Muscle of back (tissue), 3 donors: ENCODE measurements at regions not wholly inside any gene's neighbourhood (a gene's known extent, or its start where the extent isn't known, plus 50 kb on each side); places are given as distances from the start of the nearest gene placed in this dataset.
"Not testable (repeated sequence)": the region's sequence is repeated elsewhere in the genome, so short reads cannot be mapped to it uniquely, and the experiment has no call there.

ENCODE experiments used
- DNase-seq, 3 donors: peaks; one replicate each; pipeline versions ENCODE4 v3.0.0 to v3.0.0-alpha.2; 2013

GRCh38 chrX:40373641-40374040, 207.1 kb upstream of the ATP6AP2 start:
- no peak for DNase-seq

GRCh38 chrX:40373025-40373424, 207.7 kb upstream of the ATP6AP2 start:
- no peak for DNase-seq

- no peak for DNase-seq
These were observed 209.4 kb upstream of the ATP6AP2 start for GRCh38 chrX:40371376-40371775.

GRCh38 chrX:40368611-40369061, 212.1 kb upstream of the ATP6AP2 start:
- no peak for DNase-seq

GRCh38 chrX:40366661-40367060, 214.1 kb upstream of the ATP6AP2 start:
- no peak for DNase-seq

GRCh38 chrX:40362291-40362690, 218.5 kb upstream of the ATP6AP2 start:
- DNase-seq, result not testable (repeated sequence)

GRCh38 chrX:40360557-40360956, 220.2 kb upstream of the ATP6AP2 start:
- DNase-seq, result no peak

- DNase-seq, result no peak
These were observed 221.2 kb upstream of the ATP6AP2 start for GRCh38 chrX:40359593-40359992.

- DNase-seq, result no peak
These were observed 221.8 kb upstream of the ATP6AP2 start for GRCh38 chrX:40358994-40359393.

- DNase-seq, result no peak
These were observed 231.5 kb upstream of the ATP6AP2 start for GRCh38 chrX:40349251-40349650.

GRCh38 chrX:40346379-40346778, 234.4 kb upstream of the ATP6AP2 start:
- no peak for DNase-seq

- no peak for DNase-seq
These were observed 237.5 kb upstream of the ATP6AP2 start for GRCh38 chrX:40343319-40343718.

GRCh38 chrX:40340116-40340515, 240.7 kb upstream of the ATP6AP2 start:
- no peak for DNase-seq

- DNase-seq, result no peak
These were observed 235.6 kb upstream of the BCOR start for GRCh38 chrX:40333344-40333743.

- DNase-seq, result no peak
These were observed 234.0 kb upstream of the BCOR start for GRCh38 chrX:40331762-40332161.

GRCh38 chrX:40331353-40331752, 233.6 kb upstream of the BCOR start:
- DNase-seq, result no peak

- DNase-seq, result no peak
These were observed 231.9 kb upstream of the BCOR start for GRCh38 chrX:40329616-40330015.

- no peak for DNase-seq
These were observed 229.3 kb upstream of the BCOR start for GRCh38 chrX:40327085-40327484.

GRCh38 chrX:40326186-40326965, 228.6 kb upstream of the BCOR start:
- no peak for DNase-seq

- DNase-seq, result no peak
These were observed 227.4 kb upstream of the BCOR start for GRCh38 chrX:40325161-40325560.

GRCh38 chrX:40323977-40324376, 226.2 kb upstream of the BCOR start:
- DNase-seq, result no peak

GRCh38 chrX:40320819-40321218, 223.1 kb upstream of the BCOR start:
- DNase-seq, result no peak

- no peak for DNase-seq
These were observed 221.0 kb upstream of the BCOR start for GRCh38 chrX:40318801-40319200.

GRCh38 chrX:40318076-40318475, 220.3 kb upstream of the BCOR start:
- no peak for DNase-seq
